ENCODE measurements at regions not wholly inside any gene's neighbourhood (a gene's known extent, or its start where the extent isn't known, plus 50 kb on each side); places are given as distances from the start of the nearest gene placed in this dataset.

DNA sequence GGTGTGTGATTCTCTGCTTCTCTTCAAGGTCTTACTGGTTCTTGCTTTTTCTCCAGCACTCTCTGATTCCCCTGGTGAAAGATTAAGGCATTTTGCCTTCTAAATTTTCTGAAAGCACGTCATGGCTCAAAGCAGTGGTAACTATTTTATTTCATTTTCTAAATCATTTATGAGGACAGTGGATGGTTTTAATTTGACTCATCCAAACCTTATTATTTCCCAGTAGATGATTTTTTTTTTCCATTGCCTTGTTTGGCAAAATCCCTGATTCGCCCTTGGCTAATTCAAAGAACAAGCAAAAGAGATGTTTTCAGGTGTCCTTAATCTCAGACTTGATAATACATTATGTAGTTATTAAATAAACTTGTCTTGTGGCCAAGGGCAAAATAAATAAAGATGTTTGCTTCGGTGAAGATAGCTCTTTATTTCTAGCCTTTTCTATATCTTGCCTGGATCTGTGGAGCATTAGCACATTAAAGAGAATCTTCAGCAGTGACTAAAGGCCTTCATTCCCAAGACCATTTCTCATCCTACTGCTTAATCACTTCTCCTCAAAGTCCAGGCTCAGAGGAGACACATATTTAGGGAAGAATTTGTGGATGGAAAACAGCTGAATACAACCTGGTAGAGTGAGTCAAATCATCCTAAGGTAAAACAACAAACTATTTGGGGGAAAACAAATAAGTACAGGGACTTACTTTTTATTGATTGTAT is 359.8 kb downstream of the DUSP10 start:
- TF ChIP-seq, protein P1, sequence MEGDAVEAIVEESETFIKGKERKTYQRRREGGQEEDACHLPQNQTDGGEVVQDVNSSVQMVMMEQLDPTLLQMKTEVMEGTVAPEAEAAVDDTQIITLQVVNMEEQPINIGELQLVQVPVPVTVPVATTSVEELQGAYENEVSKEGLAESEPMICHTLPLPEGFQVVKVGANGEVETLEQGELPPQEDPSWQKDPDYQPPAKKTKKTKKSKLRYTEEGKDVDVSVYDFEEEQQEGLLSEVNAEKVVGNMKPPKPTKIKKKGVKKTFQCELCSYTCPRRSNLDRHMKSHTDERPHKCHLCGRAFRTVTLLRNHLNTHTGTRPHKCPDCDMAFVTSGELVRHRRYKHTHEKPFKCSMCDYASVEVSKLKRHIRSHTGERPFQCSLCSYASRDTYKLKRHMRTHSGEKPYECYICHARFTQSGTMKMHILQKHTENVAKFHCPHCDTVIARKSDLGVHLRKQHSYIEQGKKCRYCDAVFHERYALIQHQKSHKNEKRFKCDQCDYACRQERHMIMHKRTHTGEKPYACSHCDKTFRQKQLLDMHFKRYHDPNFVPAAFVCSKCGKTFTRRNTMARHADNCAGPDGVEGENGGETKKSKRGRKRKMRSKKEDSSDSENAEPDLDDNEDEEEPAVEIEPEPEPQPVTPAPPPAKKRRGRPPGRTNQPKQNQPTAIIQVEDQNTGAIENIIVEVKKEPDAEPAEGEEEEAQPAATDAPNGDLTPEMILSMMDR (IDR thresholded peaks at IDR 0.05; ENCODE audit: low read length, missing control alignments): no peak
- DNase-seq (ENCODE audit: low read depth): no peak

DNA sequence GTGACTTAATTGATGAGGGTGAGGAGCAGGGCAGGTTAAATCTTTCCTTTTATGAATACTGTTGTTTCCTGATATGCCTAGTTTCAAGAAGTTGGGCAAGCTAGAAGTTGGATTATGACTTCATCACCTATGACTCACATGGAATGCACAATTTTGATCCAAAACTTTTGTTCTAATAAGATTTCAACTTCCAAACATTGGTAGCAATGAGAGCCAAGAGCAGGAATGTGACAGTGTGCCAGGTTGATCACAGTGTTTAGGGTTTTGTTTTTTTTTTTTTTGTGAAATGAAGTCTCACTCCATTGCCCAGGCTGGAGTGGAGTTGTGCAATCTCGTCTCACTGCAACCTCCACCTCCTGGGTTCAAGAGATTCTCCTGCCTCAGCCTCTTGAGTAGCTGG is 349.4 kb downstream of the DUSP10 start:
- no peak overlapping the region for H3K4me3 ChIP-seq (replicated peaks; ENCODE audit: low read depth, low read length)
- DNase-seq (ENCODE audit: low read depth): peak; percentile 91
- TF ChIP-seq, protein P1 (IDR thresholded peaks at IDR 0.05; ENCODE audit: low read length, missing control alignments): no peak

More for the DNA sequence above, 359.8 kb downstream of the DUSP10 start:
- no peak overlapping the region for H3K4me3 ChIP-seq (replicated peaks; ENCODE audit: low read depth, low read length)

DNA sequence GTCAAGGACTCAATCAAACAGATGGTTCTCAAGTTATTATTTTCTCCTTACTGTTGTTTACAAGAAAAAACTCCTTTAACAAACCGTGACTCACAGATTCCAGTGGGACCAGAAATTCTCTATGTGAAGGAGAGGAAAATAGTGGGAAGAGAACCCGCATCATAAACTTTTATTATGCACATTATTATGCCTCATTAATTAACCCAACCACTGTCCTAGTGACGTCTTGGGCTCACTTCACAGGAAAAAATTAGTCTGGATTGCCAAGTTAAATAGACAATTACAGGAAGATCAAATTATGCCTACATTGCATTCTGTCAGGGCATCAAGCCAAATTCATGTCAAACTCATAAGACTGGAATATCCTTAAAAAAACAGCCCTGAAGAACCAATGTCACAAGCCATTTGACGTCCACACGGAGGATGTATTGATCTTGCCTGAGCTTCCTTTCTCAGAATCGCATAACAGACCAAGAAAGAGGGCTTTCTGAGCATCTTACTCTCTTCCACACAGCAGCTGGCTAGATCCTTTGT is 347.8 kb downstream of the DUSP10 start:
- no peak overlapping the region for H3K4me3 ChIP-seq (replicated peaks; ENCODE audit: low read depth, low read length)
- TF ChIP-seq, protein P1 (IDR thresholded peaks at IDR 0.05; ENCODE audit: low read length, missing control alignments): no peak
- peak; percentile 85 for DNase-seq (ENCODE audit: low read depth)

DNA sequence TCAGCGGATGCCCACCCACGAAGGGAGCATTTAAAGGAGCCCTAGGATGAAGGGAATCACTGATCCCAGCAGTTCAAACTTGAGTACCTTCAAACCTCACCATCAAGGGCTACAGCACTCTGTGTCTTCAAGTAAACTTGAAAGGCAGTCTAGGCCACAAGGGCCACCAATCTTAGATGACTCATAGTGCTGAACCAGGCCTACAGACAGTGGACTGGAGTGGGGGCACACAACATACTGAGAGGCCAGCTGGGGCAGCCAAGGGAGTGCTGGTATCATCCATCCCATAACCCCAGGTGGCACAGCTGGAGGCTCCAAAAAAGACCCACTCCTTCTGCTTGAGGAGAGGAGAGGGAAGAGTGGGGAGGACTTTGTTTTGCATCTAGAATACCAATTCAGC is 345.4 kb downstream of the DUSP10 start:
- no peak for DNase-seq (ENCODE audit: low read depth)
- TF ChIP-seq, protein P1 (IDR thresholded peaks at IDR 0.05; ENCODE audit: low read length, missing control alignments): no peak
- H3K4me3 ChIP-seq (replicated peaks; ENCODE audit: low read depth, low read length): no peak overlapping the region

DNA sequence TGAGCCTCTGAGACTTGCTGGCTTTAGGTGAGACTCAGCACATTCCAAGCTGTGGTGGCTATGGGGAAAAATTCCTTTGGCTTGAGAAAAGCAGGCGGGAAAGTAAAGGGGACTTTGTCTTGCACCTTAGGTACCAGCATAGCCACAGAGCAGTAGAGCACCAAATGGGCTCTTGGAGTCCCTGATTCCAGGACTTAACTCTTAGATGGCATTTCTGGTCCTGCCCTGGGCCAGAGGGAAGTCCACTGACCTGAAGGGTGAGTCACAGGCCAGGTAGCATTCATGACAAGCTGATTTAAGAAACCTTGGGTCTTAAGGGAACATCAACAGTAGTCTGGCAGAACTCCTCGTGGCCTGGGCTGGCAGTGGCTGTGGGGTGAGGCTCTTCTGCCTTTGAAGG is 344.7 kb downstream of the DUSP10 start:
- no peak for DNase-seq (ENCODE audit: low read depth)
- no peak overlapping the region for H3K4me3 ChIP-seq (replicated peaks; ENCODE audit: low read depth, low read length)
- TF ChIP-seq, protein P1 (IDR thresholded peaks at IDR 0.05; ENCODE audit: low read length, missing control alignments): no peak

DNA sequence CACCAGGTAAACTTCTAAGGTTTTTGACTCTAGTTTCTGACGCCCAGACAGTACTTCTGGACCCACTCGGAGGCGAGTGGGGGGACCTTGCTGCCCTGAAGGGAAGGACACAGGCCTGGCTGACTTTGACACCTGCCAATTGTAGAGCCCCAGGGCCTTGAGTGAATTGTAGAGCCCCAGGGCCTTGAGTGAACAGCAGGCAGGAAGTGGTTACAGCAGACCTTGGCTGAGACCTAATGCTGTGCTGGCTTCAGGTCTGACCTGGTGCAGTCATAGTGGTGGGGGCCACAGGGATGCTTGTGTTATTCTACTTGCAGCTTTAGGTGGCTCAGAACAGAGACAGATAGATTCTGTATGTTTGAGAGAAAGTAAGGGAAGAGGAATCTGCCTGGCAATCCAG is 344.3 kb downstream of the DUSP10 start:
- no peak overlapping the region for H3K4me3 ChIP-seq (replicated peaks; ENCODE audit: low read depth, low read length)
- no peak for DNase-seq (ENCODE audit: low read depth)
- TF ChIP-seq, protein P1 (IDR thresholded peaks at IDR 0.05; ENCODE audit: low read length, missing control alignments): no peak

DNA sequence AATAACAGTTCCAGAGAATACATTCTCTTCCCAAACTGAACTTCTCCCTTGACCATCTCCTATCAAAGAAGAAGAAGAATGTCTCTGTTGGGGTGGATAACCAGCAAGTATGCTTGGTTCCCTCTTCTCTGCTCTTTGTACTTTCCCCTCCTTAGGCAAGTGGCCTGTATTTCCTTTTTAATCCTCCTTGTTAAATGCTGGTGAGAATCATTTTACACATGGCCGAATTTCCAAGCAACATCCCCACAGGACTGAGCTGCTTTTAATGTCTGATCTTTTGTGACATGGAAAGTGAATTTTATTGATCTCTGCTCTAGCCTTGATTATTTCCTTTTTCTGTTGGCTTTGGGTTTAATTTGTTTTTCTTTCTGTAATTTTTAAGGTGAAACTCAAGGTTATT is 336.7 kb downstream of the DUSP10 start:
- H3K4me3 ChIP-seq (replicated peaks; ENCODE audit: low read depth, low read length): no peak overlapping the region
- TF ChIP-seq, protein P1 (IDR thresholded peaks at IDR 0.05; ENCODE audit: low read length, missing control alignments): no peak
- DNase-seq (ENCODE audit: low read depth): no peak

Measured in fibroblast of pulmonary artery (primary cell).